Trophoblast cell (in vitro differentiated cells and primary cell): ENCODE measurements at regions not wholly inside any gene's neighbourhood (a gene's known extent, or its start where the extent isn't known, plus 50 kb on each side); places are given as distances from the start of the nearest gene placed in this dataset.

Experiments used
- DNase-seq, 2 donors: peaks; one replicate each; pipeline ENCODE4 v3.0.0-alpha.2; 2016
- H2AFZ ChIP-seq: 2 replicates; pipeline ENCODE4 v1.6.1; 2013; ENCODE audit warnings: low read length, moderate library complexity, mild to moderate bottlenecking; ENCODE audit not compliant: insufficient read depth, poor library complexity
- H2AK5ac ChIP-seq: 2 replicates; pipeline ENCODE4 v1.6.1; 2013; ENCODE audit warnings: mild to moderate bottlenecking, low read length
- H2BK120ac ChIP-seq: 2 replicates; pipeline ENCODE4 v1.6.1; 2013; ENCODE audit warnings: low read length, mild to moderate bottlenecking, moderate library complexity; ENCODE audit not compliant: insufficient read depth, poor library complexity
- H2BK12ac ChIP-seq: 2 replicates; pipeline ENCODE4 v1.6.1; 2013; ENCODE audit warnings: mild to moderate bottlenecking, low read length, moderate library complexity
- H2BK5ac ChIP-seq: 2 replicates; pipeline ENCODE4 v1.6.1; 2013; ENCODE audit warnings: low read length, low read depth, moderate library complexity, mild to moderate bottlenecking; ENCODE audit not compliant: poor library complexity
- H3K14ac ChIP-seq: 2 replicates; pipeline ENCODE4 v1.6.1; 2013; ENCODE audit warnings: mild to moderate bottlenecking, low read length
- H3K18ac ChIP-seq: 2 replicates; pipeline ENCODE4 v1.6.1; 2013; ENCODE audit warnings: mild to moderate bottlenecking, low read length
- H3K23ac ChIP-seq: 2 replicates; pipeline ENCODE4 v1.6.1; 2013; ENCODE audit warnings: low read length
- H3K27ac ChIP-seq: 2 replicates; pipeline ENCODE4 v1.5.1; 2013; ENCODE audit warnings: low read depth, mild to moderate bottlenecking, inconsistent platforms, low read length, moderate library complexity
- H3K27me3 ChIP-seq: 2 replicates; pipeline ENCODE4 v1.6.1; 2013; ENCODE audit warnings: inconsistent platforms, mild to moderate bottlenecking, low read length, moderate library complexity; ENCODE audit not compliant: insufficient read depth
- H3K36me3 ChIP-seq, 2 experiments: 1 replicate in 1 of 2; 2 replicates in 1 of 2; pipeline ENCODE4 v1.6.1; 2013; ENCODE audit warnings: low read length in 2 of 2, mild to moderate bottlenecking in 2 of 2, moderate library complexity in 1 of 2; ENCODE audit not compliant: insufficient read depth in 2 of 2, control insufficient read depth in 1 of 2
- H3K4ac ChIP-seq: 2 replicates; pipeline ENCODE4 v1.6.1; 2013; ENCODE audit warnings: low read depth, mild to moderate bottlenecking, low read length, moderate library complexity
- H3K4me1 ChIP-seq, 2 experiments: 1 replicate in 1 of 2; 2 replicates in 1 of 2; pipeline ENCODE4 v1.6.1; 2013; ENCODE audit warnings: low read length in 2 of 2, mild to moderate bottlenecking in 2 of 2, moderate library complexity in 1 of 2; ENCODE audit not compliant: insufficient read depth in 2 of 2, control insufficient read depth in 1 of 2
- H3K4me2 ChIP-seq: 2 replicates; pipeline ENCODE4 v1.6.1; 2013; ENCODE audit warnings: inconsistent platforms, mild to moderate bottlenecking, low read length, moderate library complexity
- H3K4me3 ChIP-seq: 2 replicates; pipeline ENCODE4 v1.5.1; 2013; ENCODE audit warnings: mild to moderate bottlenecking, low read depth, low read length, inconsistent platforms
- H3K79me1 ChIP-seq: one replicate; pipeline ENCODE4 v1.6.1; 2013; ENCODE audit warnings: low read length
- H3K79me2 ChIP-seq: 2 replicates; pipeline ENCODE4 v1.6.1; 2013; ENCODE audit warnings: low read length, mild to moderate bottlenecking; ENCODE audit not compliant: control insufficient read depth, insufficient read depth, poor library complexity
- H3K9ac ChIP-seq: 2 replicates; pipeline ENCODE4 v1.6.1; 2013; ENCODE audit warnings: mild to moderate bottlenecking, low read length
- H3K9me3 ChIP-seq: 2 replicates; pipeline ENCODE4 v1.6.1; 2013; ENCODE audit warnings: low read depth, mild to moderate bottlenecking, control low read depth, inconsistent platforms, low read length; ENCODE audit not compliant: insufficient read depth
- H4K12ac ChIP-seq: 2 replicates; pipeline ENCODE4 v1.6.1; 2013; ENCODE audit warnings: low read depth, mild to moderate bottlenecking, low read length, moderate library complexity
- H4K8ac ChIP-seq: 2 replicates; pipeline ENCODE4 v1.6.1; 2013; ENCODE audit warnings: low read depth, mild to moderate bottlenecking, low read length, moderate library complexity
- H4K91ac ChIP-seq: one replicate; pipeline ENCODE4 v1.6.1; 2013; ENCODE audit warnings: low read depth, mild to moderate bottlenecking, low read length, moderate library complexity
- WGBS: extraction: QIAGEN DNeasy Blood & Tissue Kit; methylation state at CpG from one replicate; pipeline ENCODE4 v1.1.7; 2013; ENCODE audit warnings: missing lambda C conversion rate; ENCODE audit not compliant: insufficient read length, insufficient coverage; ENCODE audit errors: extremely low coverage; 5-methylcytosine and 5-hydroxymethylcytosine counted together

DNA sequence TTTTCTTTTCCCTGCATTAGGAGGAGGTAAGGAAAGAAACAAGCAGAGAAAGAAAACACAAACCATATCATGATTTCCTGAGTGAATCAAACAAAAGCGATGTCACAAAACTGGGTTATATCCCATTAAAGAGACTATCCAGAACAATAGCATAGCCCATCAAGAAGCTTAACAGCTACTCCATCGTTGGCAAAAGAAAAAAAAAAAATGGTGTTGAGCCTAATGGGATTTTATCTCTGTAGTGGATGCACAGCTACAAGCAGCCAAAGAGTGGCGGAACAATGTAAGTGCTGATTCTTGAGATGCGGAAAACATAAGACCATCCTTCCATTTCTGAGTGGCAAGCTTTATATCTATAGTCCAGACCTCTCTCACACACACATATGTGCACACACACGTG, 106.2 kb upstream of the NRSN1 start:
- Histone ChIP-seq H2BK5ac (no peak overlapping the region), H3K9me3 (no peaks in the 10 kb centered on the region), H2BK120ac (no peak overlapping the region), H3K4me3 (no peak overlapping the region), H3K4me2 (no peak overlapping the region), H3K14ac (no peak overlapping the region), H3K18ac (no peak overlapping the region), H3K36me3 (no peaks in the 10 kb centered on the region), H3K9ac (no peak overlapping the region), H2AK5ac (no peak overlapping the region), H3K27me3 (no peaks in the 10 kb centered on the region), H3K79me1 (no peaks in the 10 kb centered on the region), H3K4ac (no peak overlapping the region), H4K91ac (no peak overlapping the region), H3K79me2 (no peaks in the 10 kb centered on the region), H2AFZ (no peak overlapping the region), H4K8ac (no peak overlapping the region), H4K12ac (no peak overlapping the region), H3K27ac (no peak overlapping the region), H3K23ac (no peak overlapping the region), H3K4me1 (no peaks in the 10 kb centered on the region), H2BK12ac (no peak overlapping the region)
- WGBS: no CpG with 5 or more reads among the region's 5 CpGs
- DNase-seq: no peak

DNA sequence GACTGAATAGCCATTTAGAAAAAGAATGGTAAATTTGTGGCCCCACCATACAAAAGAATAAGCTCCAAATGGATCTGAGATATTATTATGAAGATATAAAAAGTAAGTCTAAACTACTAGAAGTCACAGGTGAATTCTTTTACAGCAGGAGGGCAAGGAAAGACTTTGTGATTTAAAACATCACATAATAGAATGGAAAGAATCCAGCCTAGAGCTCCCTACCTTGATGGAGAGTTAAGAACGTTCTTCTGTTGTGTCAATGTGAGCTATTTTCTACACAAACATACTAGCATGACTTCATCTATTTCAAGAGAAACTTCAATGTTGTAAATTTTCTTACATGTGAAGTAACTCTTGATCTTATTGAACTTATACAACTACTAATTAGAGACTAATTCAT, 100.0 kb upstream of the NRSN1 start:
- no peak overlapping the region for H2BK12ac ChIP-seq
- no peaks in the 10 kb centered on the region for H3K36me3 ChIP-seq
- H3K79me1 ChIP-seq: no peaks in the 10 kb centered on the region
- H3K79me2 ChIP-seq: no peaks in the 10 kb centered on the region
- H2BK5ac ChIP-seq: no peak overlapping the region
- H2AK5ac ChIP-seq: no peak overlapping the region
- H3K27ac ChIP-seq: no peak overlapping the region
- H2AFZ ChIP-seq: no peak overlapping the region
- H3K4me1 ChIP-seq: no peaks in the 10 kb centered on the region
- H3K23ac ChIP-seq: no peak overlapping the region
- H3K4me3 ChIP-seq: no peak overlapping the region
- H4K8ac ChIP-seq: no peak overlapping the region
- H3K14ac ChIP-seq: no peak overlapping the region
- no peak overlapping the region for H4K91ac ChIP-seq
- H3K18ac ChIP-seq: no peak overlapping the region
- no CpG with 5 or more reads among the region's 1 CpG for WGBS
- no peaks in the 10 kb centered on the region for H3K9me3 ChIP-seq
- H3K9ac ChIP-seq: no peak overlapping the region
- no peak overlapping the region for H3K4ac ChIP-seq
- no peak overlapping the region for H3K4me2 ChIP-seq
- no peak overlapping the region for H2BK120ac ChIP-seq
- no peak for DNase-seq
- no peaks in the 10 kb centered on the region for H3K27me3 ChIP-seq
- H4K12ac ChIP-seq: no peak overlapping the region

DNA sequence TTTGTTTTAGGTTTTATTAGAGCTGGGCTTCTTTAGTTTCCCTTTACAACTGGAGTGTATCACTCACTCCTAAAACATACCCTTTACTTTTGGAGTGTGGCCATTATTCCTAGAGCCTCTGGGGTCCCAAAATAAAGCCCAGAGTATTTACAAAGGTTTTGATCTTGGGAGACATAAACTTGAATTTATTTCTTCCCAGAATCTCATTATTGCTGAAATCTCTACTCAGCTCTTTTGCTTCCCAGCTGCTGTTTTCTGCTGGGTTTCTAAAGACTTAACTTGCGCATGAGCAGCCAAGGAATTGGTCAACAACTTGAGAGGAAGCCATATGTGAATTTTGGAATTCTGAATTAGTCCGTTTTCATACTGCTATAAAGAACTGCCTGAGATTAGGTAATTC, 94.5 kb upstream of the NRSN1 start:
- H4K8ac ChIP-seq: no peak overlapping the region
- H3K4me3 ChIP-seq: no peak overlapping the region
- peaks cover 0 to 6% of the 10 kb centered on the region in 2 experiments for H3K4me1 ChIP-seq
- H2BK5ac ChIP-seq: no peak overlapping the region
- no peaks in the 10 kb centered on the region for H3K27me3 ChIP-seq
- H3K4ac ChIP-seq: no peak overlapping the region
- no peaks in the 10 kb centered on the region for H3K9me3 ChIP-seq
- no peak overlapping the region for H3K18ac ChIP-seq
- H3K9ac ChIP-seq: no peak overlapping the region
- H3K79me1 ChIP-seq: no peaks in the 10 kb centered on the region
- H3K23ac ChIP-seq: no peak overlapping the region
- no peaks in the 10 kb centered on the region for H3K79me2 ChIP-seq
- no peak overlapping the region for H4K91ac ChIP-seq
- H3K4me2 ChIP-seq: no peak overlapping the region
- H3K36me3 ChIP-seq: no peaks in the 10 kb centered on the region
- no peak for DNase-seq
- H3K27ac ChIP-seq: no peak overlapping the region
- H2AK5ac ChIP-seq: no peak overlapping the region
- no peak overlapping the region for H2BK120ac ChIP-seq
- no peak overlapping the region for H2AFZ ChIP-seq
- no CpG with 5 or more reads among the region's 2 CpGs for WGBS
- no peak overlapping the region for H2BK12ac ChIP-seq
- no peak overlapping the region for H4K12ac ChIP-seq
- no peak overlapping the region for H3K14ac ChIP-seq

- Histone ChIP-seq H3K4me3 (no peak overlapping the region), H3K27ac (no peak overlapping the region), H3K79me2 (no peaks in the 10 kb centered on the region), H2BK120ac (no peak overlapping the region), H3K9ac (no peak overlapping the region), H3K9me3 (no peaks in the 10 kb centered on the region), H4K91ac (no peak overlapping the region), H3K36me3 (no peaks in the 10 kb centered on the region), H3K4me1 (peaks cover 0 to 6% of the 10 kb centered on the region in 2 experiments), H3K79me1 (no peaks in the 10 kb centered on the region), H3K4me2 (no peak overlapping the region), H2BK5ac (no peak overlapping the region), H3K18ac (no peak overlapping the region), H3K4ac (no peak overlapping the region), H3K14ac (no peak overlapping the region), H2BK12ac (no peak overlapping the region), H4K8ac (no peak overlapping the region), H2AK5ac (no peak overlapping the region), H3K23ac (no peak overlapping the region), H4K12ac (no peak overlapping the region), H2AFZ (no peak overlapping the region), H3K27me3 (no peaks in the 10 kb centered on the region)
- WGBS: no CpG with 5 or more reads among the region's 4 CpGs
- DNase-seq: peak; percentile 15 to 42
Observed at GRCh38 chr6:24032896-24033688, 92.9 kb upstream of the NRSN1 start.
